GM21576 (cell line): ENCODE measurements at regions not wholly inside any gene's neighbourhood (a gene's known extent, or its start where the extent isn't known, plus 50 kb on each side); places are given as distances from the start of the nearest gene placed in this dataset.

Experiments
- ATAC-seq: cut with Tn5 transposase; IDR thresholded peaks from one replicate; pipeline ENCODE4 v1.9.1; 2021; ENCODE audit warnings: mild to moderate bottlenecking, moderate library complexity; ENCODE audit not compliant: unreplicated experiment

DNA sequence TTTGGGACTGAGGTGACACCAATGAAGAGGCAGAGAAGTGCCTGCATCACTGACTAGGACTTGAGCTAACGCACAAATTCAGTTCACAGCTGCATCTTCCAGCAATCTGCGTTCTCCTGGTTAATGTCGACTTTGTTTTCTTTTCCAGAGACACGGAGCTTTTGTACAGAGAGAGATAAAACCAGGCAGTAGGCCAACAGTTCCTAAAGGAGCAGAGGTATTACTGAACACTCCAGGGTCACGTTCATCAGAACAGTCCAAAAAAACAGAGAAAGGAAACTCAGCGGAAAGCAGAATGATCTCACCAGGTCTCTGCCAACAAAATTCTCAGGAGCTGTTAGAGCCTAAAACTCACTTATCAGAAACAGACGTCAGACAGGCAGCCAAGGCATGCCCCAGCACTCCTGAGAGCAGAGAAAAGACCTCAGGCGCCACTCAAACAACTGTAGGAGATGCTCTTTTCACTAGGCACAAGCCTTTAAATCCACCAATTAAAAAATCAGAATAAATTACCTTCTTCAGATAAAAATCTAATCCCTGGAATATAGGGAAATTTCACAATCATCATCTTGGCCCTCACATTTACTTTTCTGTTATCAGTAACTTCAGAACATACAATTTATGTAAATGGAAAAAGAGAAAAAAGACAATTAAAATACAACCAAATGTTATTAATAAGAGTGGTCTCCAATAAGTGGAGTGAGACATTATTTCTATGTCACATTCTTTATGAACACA lies 95.9 kb upstream of the SPTBN1 start:
- ATAC-seq, result no peak

DNA sequence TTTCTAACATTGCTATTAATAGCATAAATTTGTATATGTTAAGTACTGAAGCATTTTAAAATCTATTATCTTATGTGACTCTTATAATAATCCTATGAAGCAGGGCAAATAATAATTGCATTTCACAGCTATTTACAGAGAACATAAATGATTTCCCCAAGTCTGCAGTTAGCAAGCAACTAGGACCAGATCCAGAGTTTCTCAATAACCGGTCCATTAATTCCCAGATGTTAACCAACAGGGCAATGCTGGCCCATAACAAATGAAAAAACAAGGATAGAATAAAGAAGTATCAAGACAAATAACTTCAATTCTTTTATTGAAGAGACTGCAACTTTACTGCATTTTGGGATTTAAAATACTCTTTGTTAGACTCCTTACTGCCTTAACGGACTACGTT lies 91.7 kb upstream of the SPTBN1 start:
- no peak for ATAC-seq

DNA sequence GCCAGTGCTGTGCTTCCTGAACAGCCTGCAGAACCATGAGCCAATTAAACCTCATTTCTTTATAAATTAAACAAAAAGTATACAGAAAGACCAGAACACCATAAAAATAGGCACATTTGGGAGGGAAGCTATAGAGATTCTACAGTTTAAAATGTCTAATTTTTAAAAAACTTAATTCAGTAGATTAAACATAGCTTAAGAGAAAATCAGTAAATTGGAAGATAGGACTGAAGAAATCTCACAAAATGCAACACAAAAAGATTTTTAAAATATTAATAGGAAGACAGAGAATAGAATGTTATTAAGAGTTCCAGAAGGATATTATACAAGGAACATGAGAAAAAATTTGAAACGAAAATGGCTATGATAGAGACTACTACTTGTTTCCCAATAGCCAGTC lies 90.5 kb upstream of the SPTBN1 start:
- ATAC-seq, result no peak

DNA sequence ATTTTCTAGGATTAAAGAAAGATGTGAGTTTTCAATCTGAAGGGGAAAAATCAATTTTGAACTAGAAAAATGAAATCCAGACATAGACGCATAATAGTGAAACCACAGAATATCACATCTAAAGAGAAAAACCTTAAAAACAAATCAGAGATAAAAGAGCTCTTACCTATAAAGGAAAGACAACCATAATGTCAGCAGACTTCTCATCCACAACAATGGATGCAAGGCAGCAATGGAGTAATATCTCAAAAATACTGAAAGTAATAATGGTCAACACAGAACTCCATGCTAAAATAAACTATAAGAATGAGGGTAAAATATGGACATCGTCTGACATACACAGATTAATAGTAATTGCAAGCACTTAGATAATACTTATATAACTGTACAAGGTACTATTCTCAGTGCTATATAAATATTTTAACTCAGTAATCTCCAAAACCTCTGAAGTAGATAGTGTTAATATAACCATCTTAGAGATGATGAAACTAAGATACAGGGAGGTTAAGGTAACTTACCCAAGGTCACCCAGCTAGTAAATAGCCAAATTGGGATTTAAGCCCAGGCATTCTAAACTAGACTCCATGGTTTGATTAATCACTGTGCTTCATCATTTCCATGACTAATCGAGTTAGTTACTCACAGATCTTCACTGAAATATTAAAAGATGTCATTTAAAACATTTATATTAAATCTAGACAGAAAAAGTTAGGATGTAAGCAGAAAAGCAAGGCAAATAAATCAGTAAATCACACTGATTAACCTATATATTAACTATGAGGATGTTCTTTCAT lies 89.4 kb upstream of the SPTBN1 start:
- no peak for ATAC-seq

DNA sequence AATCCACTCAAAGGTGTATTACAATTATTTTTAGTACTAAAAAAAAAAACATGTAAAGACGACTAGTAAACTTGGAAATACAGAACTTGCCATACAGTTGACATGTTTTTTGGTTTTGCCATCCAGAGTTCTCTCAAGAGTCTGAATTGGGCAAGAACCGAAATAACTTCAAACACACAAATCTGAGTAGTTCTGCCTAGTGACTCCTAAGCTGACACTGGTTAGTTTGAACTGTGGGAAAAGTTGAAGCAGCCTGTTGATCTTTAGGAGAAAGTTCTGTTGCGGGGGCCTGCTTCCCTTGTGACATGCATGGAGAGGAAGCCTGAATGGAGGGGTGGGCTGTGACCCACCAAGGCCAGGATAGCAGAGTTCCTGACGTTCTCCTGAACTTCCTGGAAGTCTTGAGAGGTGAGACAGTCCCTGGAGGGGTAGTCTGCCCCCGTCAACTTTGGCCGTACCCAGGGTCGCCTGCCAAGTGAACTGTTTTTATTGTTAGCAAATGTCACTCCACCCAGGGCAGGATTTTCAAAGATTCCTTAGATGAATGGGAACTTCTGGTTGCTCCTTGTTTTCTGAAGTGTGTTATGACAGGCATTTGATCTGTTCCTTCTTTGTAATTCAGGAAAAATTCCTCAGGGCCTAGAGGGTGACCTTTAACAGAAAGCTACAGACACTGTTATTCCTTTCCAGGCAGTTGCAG lies 85.6 kb upstream of the SPTBN1 start:
- no peak for ATAC-seq

DNA sequence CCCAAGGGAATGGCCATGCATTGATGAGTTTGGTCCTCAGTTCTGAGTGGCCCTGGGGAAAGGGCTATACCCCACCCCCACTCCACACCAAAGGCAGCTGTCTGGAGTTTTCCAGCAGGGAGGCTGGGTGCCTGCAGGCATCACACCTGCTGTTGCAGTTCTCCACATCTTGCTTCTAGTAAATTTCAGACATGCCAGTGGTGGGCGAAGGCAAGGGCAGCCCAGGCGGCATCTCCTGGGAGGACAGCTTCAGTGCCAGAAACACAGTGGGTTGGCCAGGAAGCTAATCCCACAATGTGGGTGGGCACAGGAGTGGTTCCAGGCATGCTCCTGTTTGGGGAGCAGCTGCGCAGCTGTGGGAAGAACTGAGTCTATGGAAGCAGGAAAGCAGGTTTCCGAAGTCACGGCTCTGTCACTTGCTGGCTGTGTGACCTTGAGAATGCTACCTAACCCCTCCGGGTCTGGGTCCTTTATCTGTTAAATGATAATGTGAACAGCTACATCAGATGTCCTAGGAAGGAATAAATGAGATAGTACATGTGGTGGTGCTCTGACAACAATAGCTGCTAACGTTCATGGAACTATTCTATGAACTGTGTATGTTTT lies 84.6 kb upstream of the SPTBN1 start:
- no peak for ATAC-seq

DNA sequence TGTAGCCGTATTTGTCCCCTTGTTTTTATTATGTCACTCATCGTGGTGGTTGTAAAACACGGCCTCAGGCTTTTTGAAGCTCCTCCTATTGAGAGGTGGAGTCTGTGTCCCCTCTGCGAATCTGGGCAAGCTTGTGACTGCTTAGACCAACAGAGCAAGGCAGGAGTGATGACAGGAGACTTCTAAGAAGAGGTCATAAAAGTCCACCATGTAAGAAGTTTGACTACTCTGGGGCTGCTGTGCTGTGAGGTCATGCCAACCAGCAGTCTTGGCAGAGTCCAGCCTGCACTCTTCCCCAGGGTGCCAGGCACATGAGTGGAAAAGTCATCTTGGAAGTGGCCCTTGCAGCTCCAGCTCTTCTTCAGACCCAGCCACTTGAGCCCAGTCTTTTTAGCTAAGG lies 83.8 kb upstream of the SPTBN1 start:
- ATAC-seq, result no peak

DNA sequence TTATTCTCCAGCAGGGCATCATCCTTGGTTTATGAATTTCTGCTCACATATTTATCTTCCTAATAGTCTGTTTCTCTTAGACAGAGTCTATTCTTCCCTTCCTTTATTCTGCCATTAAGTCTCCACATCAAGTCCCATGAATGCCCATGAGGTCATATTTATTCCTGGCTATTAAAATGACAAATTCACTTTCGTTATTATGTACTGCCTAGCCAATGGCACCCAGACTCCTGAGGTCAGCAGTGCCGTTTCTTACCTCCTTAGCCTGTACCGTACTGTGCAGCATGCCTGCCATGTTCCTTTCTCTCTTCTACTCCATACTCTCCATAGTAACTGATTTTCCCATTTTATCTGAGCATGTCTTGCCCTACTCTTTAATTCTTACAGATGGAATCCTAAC lies 82.3 kb upstream of the SPTBN1 start:
- ATAC-seq, result no peak

DNA sequence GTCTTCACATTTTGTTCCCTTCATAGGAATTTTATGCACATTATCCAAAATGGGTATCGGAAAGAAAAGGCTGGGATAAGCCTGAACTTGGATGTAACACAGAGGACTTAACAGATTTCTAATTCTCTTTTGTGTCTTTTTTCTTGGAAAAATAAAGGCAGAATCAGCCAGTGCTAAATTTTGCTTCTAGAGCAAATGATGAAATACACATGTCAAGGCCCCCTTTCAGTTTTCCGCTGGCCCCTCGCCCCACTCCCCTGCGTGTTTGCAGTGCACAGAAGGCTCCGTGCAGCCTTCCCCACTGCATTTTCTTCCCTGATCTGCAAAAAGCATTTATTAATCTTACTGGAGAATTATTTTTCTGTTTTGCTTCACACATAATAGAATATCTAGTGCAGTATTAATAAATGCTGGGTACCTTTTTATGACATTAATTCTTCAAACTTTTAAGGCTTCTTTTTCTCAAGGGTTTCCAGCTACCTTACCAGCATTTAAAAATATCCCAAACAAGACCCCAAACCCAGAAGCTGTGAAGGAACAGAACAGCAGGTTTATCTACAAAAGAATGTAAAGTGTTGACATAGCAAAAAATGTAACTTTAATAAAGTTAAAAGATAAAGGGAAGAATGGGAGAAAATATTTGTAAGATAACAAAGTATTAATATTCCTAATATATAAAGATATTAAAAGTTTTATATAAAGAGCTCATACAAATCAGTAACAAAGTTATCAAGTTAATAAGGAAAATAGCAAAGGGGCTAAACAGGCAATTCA lies 81.3 kb upstream of the SPTBN1 start:
- ATAC-seq, result no peak

DNA sequence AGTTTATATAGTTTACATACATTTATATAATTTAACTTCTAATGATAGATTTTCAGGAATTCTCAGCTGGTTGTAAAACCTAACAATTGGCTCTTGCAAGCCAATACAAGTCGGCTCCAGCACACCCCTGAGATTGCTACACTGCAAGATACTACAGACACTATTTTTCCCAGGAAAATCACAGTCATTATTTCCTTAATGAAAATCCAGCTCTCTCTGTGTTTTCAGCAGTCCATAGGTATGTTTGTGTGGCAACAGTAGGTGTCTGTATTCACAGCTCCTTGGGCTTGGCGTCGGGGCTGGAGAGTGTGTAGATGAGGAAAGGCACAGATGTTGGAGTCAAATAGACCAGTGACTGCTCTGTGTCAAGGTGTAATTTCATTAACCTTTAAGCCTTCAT lies 78.7 kb upstream of the SPTBN1 start:
- ATAC-seq, result no peak

DNA sequence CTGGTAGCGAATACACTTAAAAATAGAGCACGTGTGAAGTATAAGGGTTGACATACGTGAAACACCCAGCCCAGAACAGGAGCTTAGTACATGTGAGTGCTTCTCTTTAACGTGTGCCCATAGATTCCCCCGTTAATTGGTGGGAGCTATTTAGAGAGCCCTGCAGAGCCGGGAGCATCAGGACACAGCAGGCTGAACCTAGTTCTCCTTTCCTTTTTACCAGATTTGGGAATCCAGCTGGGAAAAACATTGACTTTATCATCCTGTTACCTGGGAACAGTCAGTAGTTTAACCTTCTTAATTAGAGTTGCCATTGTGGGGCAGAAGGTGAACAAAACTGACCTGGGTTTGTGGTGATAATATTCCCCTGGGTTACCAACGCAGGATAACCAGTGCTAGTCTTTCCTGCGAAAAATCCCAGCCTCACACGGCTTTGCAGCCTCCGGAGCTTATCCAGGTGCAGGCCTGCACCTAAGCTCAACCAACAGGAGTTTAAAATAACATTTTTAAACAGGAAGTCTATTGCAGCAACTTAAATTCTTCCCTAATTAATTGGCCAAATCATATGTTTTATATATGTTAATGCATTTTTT lies 78.1 kb upstream of the SPTBN1 start:
- no peak for ATAC-seq

DNA sequence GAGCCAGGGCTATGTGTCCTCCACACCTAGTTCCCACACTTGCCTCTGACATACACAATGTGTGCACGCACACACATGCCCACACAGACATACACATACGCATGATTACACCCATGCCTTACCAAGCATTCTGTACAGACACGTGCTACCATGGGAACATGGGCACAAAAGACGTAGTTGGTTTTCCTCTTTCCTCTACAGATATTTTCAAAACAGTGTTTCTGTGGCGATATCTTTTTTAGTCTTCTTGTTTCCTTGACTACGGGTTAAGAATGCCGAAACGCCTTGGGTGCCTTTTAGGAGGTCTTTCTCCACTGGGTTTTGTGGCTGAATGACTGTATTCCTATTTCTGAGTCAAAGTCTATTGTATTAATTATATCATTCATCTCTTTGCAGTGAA lies 75.5 kb upstream of the SPTBN1 start:
- ATAC-seq, result no peak

DNA sequence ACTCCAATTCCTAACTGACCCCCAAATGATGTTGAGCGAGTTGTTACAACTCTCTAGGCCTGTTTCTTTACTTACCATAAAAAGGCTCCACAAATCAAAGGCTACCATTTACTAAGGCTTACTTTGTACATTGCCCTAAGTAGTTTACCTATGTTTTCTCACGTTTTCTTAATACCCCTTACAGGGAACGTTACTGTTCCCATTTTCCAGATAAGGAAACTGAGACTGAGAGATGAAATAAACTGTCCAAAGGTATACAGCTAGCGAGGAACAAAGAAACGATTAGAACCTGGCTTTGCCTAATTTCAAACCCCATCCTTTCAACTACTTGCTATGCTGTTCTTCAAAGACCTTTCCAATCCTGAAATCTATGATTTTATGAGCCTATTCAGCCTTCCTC lies 74.8 kb upstream of the SPTBN1 start:
- no peak for ATAC-seq

DNA sequence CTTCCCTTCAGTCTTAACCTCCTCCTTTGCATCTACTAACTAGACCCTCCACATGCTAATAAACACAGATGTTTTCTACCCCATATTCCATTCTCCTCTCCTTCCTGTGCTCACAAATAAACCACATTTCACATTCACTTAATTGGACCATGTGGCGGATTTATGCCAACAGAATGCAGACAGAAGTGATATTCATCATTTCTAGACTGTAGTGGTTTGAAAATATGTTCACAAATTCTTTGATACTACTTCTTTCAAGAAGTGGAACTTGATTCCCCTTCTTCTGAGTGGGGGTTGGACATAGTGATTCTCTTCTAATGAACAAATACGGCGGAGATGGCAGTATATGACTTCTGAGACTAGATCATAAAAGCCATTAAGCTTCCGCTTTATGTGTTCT lies 73.5 kb upstream of the SPTBN1 start:
- no peak for ATAC-seq

DNA sequence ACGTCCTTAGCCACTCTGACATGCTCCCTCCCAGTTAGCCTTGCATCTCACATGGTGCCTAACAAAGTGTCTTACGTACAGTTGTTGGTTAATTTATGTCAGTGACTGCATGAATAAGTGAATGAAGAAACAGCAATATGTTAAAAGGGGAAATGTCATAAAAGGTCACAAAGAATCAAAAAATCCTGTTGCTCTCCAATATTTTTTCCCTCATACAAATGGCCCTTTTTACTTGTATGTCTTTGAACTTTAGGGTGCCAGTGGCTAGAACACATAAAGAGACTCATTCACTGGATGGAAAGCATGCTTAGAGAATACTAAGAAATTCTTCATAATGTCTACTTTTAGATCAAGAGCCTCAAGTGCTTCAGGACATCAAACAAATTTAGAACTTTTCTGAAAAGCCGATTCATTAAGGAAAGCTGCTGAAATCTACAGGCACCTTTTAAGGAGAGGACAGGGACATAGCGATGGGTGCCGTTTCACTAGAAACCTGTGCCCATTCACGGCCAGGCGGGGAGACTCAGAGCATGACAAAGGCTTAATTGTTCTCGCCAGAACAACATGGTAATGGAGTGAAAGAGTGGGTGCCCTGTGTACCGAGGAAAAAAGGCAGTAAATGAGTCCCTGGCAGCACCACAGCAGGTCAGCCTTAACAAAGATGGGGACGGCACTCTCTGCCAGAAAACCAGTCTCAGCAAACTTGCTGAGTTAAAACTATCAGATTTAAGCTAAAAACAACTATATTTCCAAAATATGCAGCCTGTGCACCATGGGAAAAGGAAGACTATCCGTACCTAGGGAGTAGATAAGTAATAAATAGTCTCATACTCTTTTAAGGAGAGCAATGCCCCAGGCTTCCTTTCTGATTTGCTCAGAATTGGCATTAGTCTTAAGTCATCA lies 71.6 kb upstream of the SPTBN1 start:
- ATAC-seq, result no peak

DNA sequence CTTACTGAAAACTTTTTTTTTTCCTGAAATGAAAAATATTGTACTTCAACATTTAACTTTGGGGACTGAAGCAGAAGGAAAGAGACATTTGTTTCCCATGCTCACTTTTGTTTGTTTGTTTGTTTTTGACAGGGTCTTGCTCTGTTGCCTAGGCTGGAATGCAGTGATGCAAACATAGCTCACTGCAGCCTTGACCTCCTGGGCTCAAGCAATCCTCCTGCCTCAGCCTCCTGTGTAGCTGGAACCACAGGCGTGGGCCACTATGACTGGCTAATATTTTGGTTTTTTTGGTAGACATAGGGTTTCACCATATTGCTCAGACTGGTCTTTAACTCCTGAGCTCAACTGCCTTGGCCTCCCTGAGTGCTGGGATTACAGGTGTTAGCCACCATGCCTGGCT lies 70.9 kb upstream of the SPTBN1 start:
- ATAC-seq, result no peak

DNA sequence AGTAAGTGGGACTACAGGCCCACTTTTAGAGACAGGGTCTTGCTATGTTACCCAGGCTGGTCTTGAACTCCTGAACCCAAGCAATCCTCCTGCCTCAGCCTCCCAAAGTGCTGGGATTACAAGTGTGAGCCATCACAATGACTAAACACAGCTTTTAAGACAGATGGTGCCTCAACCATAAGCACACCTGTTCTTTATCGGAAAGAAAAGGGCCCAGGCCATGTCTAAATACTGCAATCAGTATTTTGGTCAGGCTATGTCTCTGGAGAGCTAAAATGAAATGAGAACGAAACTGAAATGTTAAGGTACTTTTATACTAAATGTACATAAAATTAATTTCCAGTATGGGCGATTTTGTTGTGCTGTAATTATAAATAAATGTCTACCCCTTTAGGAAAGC lies 69.5 kb upstream of the SPTBN1 start:
- no peak for ATAC-seq

DNA sequence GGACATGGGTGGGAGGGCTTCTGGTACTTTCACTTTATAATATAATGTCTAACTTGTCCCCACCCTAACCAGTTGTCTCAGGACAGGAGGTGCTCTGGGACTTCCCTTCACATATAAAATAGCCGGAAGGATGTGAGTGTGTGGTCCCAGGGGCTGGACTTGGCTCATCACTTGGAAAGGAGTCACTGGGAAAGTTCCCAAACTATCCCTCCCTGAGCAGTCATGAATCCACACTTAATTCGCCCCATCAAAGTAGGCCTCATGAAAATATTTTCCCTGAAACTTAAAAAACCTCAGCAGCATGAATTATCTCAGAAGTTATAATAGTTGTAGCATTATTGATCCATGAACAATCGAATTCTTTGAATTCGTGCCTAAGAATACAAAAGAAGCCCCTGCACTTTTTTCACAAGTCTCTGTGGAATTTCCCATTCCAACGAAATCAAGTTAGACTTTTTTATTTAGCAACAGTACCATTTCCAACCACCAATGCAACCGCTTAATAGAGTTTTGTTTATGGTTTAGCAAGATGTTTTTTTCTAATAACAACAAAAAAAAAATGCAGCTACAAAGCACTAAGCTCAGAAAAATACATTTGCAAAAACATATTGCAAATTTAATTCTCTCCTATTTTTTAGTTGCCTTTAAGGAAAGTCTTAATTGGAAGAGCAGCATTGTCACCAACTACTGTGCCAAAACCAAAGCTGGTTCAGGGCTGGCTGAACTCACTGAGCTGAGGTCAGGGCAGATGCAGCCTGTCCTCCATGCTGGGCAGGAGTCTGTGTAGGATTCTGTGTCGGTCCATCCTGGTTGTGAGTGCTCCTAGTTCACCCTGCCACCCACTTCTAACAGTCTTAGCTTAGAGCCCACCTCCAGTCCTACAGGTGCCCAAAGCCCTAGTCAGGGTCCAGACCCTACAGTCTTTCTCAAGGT lies 68.8 kb upstream of the SPTBN1 start:
- ATAC-seq, result no peak
